ENCODE measurements at regions not wholly inside any gene's neighbourhood (a gene's known extent, or its start where the extent isn't known, plus 50 kb on each side); places are given as distances from the start of the nearest gene placed in this dataset.

- TF ChIP-seq CTCF (IDR thresholded peaks at IDR 0.05) (no peak), ZFX (IDR thresholded peaks at IDR 0.05; ENCODE audit: borderline replicate concordance) (no peak)
- no peak overlapping the region for H3K27ac ChIP-seq
Measured at GRCh38 chr1:113275083-113275482, 115.2 kb upstream of the MAGI3 start.

- TF ChIP-seq CTCF (IDR thresholded peaks at IDR 0.05), result no peak
- TF ChIP-seq ZFX (IDR thresholded peaks at IDR 0.05; ENCODE audit: borderline replicate concordance), result no peak
Measured at GRCh38 chr1:113275691-113276090, 114.6 kb upstream of the MAGI3 start.

GRCh38 chr1:113276507-113276906, 113.8 kb upstream of the MAGI3 start:
- no peak overlapping the region for H3K27ac ChIP-seq
- no peak for TF ChIP-seq ZFX (IDR thresholded peaks at IDR 0.05; ENCODE audit: borderline replicate concordance)
- no peak for TF ChIP-seq CTCF (IDR thresholded peaks at IDR 0.05)

More at GRCh38 chr1:113275691-113276090, 114.6 kb upstream of the MAGI3 start:
- no peak overlapping the region for H3K27ac ChIP-seq

GRCh38 chr1:113278371-113278770, 111.9 kb upstream of the MAGI3 start:
- TF ChIP-seq ZFX (IDR thresholded peaks at IDR 0.05; ENCODE audit: borderline replicate concordance), result no peak
- no peak for TF ChIP-seq CTCF (IDR thresholded peaks at IDR 0.05)
- H3K27ac ChIP-seq, result no peak overlapping the region

- no peak overlapping the region for H3K27ac ChIP-seq
- TF ChIP-seq CTCF (IDR thresholded peaks at IDR 0.05) (no peak), ZFX (IDR thresholded peaks at IDR 0.05; ENCODE audit: borderline replicate concordance) (no peak)
Measured at GRCh38 chr1:113278777-113279176, 111.5 kb upstream of the MAGI3 start.

- no peak overlapping the region for H3K27ac ChIP-seq
- TF ChIP-seq ZFX (IDR thresholded peaks at IDR 0.05; ENCODE audit: borderline replicate concordance) (no peak), CTCF (IDR thresholded peaks at IDR 0.05) (no peak)
Measured at GRCh38 chr1:113279776-113280391, 110.4 kb upstream of the MAGI3 start.

- TF ChIP-seq ZFX (IDR thresholded peaks at IDR 0.05; ENCODE audit: borderline replicate concordance), result no peak
- TF ChIP-seq CTCF (IDR thresholded peaks at IDR 0.05), result no peak
- no peak overlapping the region for H3K27ac ChIP-seq
Measured at GRCh38 chr1:113280581-113280980, 109.7 kb upstream of the MAGI3 start.
